Calu3 (cell line): ENCODE measurements at regions not wholly inside any gene's neighbourhood (a gene's known extent, or its start where the extent isn't known, plus 50 kb on each side); places are given as distances from the start of the nearest gene placed in this dataset.

Experiments used
- BruUV-seq: library from RNA; stranded (reverse); fragments of 400-500 nt; replicated peaks from 2 replicates; lab custom pipeline; 2021; lab: Mats Ljungman, UMichigan
- CTCF ChIA-PET: fragments of 300-600 bp; sonication (Branson Sonifier 250); formaldehyde crosslinking; loops from one replicate; lab custom pipeline; 2022; ENCODE audit warnings: antibody characterized with exemption; lab: Charles Lee
- DNase-seq: peaks from one replicate; pipeline ENCODE4 v3.0.0; 2022
- H3K27ac Mint-ChIP-seq: one replicate; pipeline ENCODE4 v1.8.0; 2022; ENCODE audit warnings: mixed read lengths; ENCODE audit not compliant: unreplicated experiment
- H3K27me3 Mint-ChIP-seq: one replicate; pipeline ENCODE4 v1.8.0; 2022; ENCODE audit warnings: mixed read lengths; ENCODE audit not compliant: unreplicated experiment
- H3K36me3 Mint-ChIP-seq: one replicate; pipeline ENCODE4 v1.8.0; 2022; ENCODE audit warnings: mild to moderate bottlenecking, moderate library complexity, mixed read lengths; ENCODE audit not compliant: insufficient read depth, unreplicated experiment
- H3K4me1 Mint-ChIP-seq: one replicate; pipeline ENCODE4 v1.8.0; 2022; ENCODE audit warnings: mild to moderate bottlenecking, low read depth, mixed read lengths; ENCODE audit not compliant: unreplicated experiment
- H3K4me3 Mint-ChIP-seq: one replicate; pipeline ENCODE4 v1.8.0; 2022; ENCODE audit warnings: mild to moderate bottlenecking, low read depth, moderate library complexity, mixed read lengths; ENCODE audit not compliant: unreplicated experiment
- H3K9me3 Mint-ChIP-seq: one replicate; pipeline ENCODE4 v1.8.0; 2022; ENCODE audit warnings: low read depth, mixed read lengths; ENCODE audit not compliant: unreplicated experiment
- CTCF ChIP-seq: fragments of 200-600 bp; IDR thresholded peaks from one replicate; pipeline ENCODE4 v1.8.0; 2022; ENCODE audit warnings: antibody characterized with exemption; ENCODE audit not compliant: unreplicated experiment
- intact Hi-C: fragments of 100-400 bp; cut with micrococcal nuclease; formaldehyde crosslinking; loops from one replicate; pipeline ENCODE4 v1.10.0; 2022; ENCODE audit not compliant: unreplicated experiment

- CTCF ChIA-PET, result no interaction called here
- Mint-ChIP-seq H3K27me3 (no peaks in the 10 kb centered on the region), H3K27ac (no peak overlapping the region), H3K9me3 (peaks cover 9% of the 10 kb centered on the region), H3K36me3 (no peaks in the 10 kb centered on the region), H3K4me1 (no peaks in the 10 kb centered on the region), H3K4me3 (no peak overlapping the region)
- no TSS peak for BruUV-seq
- TF ChIP-seq CTCF, result no peak
- DNase-seq, result no peak
- intact Hi-C loops, result no loop called here
These were observed 785.6 kb downstream of the BRD1 start for GRCh38 chr22:49042066-49042465.

GRCh38 chr22:49040754-49041467, 786.8 kb downstream of the BRD1 start:
- TF ChIP-seq CTCF, result no peak
- no peaks in the 10 kb centered on the region for H3K36me3 Mint-ChIP-seq
- intact Hi-C loops, result no loop called here
- CTCF ChIA-PET, result no interaction called here
- no peak for DNase-seq
- H3K27ac Mint-ChIP-seq, result no peak overlapping the region
- no peaks in the 10 kb centered on the region for H3K4me1 Mint-ChIP-seq
- no TSS peak for BruUV-seq
- no peak overlapping the region for H3K4me3 Mint-ChIP-seq
- H3K27me3 Mint-ChIP-seq, result no peaks in the 10 kb centered on the region
- H3K9me3 Mint-ChIP-seq, result peaks cover 9% of the 10 kb centered on the region

- Mint-ChIP-seq H3K4me3 (no peak overlapping the region), H3K36me3 (no peaks in the 10 kb centered on the region), H3K27me3 (no peaks in the 10 kb centered on the region), H3K9me3 (peaks cover 9% of the 10 kb centered on the region), H3K27ac (no peak overlapping the region), H3K4me1 (no peaks in the 10 kb centered on the region)
- no TSS peak for BruUV-seq
- intact Hi-C loops, result no loop called here
- TF ChIP-seq CTCF, result no peak
- DNase-seq, result no peak
- CTCF ChIA-PET, result no interaction called here
These were observed 787.6 kb downstream of the BRD1 start for GRCh38 chr22:49040111-49040510.

- H3K4me1 Mint-ChIP-seq, result no peaks in the 10 kb centered on the region
- H3K4me3 Mint-ChIP-seq, result no peak overlapping the region
- intact Hi-C loops, result no loop called here
- CTCF ChIA-PET, result no interaction called here
- H3K36me3 Mint-ChIP-seq, result no peaks in the 10 kb centered on the region
- no peak for TF ChIP-seq CTCF
- BruUV-seq, result no TSS peak
- DNase-seq, result no peak
- H3K27me3 Mint-ChIP-seq, result no peaks in the 10 kb centered on the region
- H3K27ac Mint-ChIP-seq, result no peak overlapping the region
- H3K9me3 Mint-ChIP-seq, result peaks cover 9% of the 10 kb centered on the region
These were observed 788.0 kb downstream of the BRD1 start for GRCh38 chr22:49039625-49040024.
